ENCODE measurements at regions not wholly inside any gene's neighbourhood (a gene's known extent, or its start where the extent isn't known, plus 50 kb on each side); places are given as distances from the start of the nearest gene placed in this dataset.

- H3K4me1 ChIP-seq (ENCODE audit: low read length), result no peaks in the 10 kb centered on the region
Observed at GRCh38 chr3:59290358-59290757, 240.5 kb upstream of the CFAP20DC start.

DNA sequence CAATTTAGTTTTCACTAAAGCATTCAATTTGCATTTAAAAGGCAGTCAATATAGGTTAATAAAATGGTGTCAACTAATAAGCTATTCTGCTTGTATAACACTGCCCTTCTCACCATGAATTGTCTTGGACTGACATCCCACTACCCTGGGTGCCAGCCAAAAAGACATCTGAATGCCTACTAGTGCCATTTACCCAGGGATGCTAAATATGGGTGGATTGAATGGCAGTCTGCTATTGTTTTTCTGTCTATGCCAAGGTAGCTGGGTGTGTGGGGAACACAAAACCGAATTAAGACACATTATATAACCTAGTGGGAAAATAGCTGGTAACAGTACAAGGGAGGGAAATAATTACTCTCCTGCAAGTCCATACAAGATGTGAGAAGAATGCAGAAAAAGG lies 240.0 kb upstream of the CFAP20DC start:
- Histone ChIP-seq H3K9me2 (replicated peaks; ENCODE audit: insufficient read depth, low read length) (no peaks in the 10 kb centered on the region), H3F3A (ENCODE audit: insufficient read depth, low read length) (no peaks in the 10 kb centered on the region), H3K9ac (ENCODE audit: low read length) (no peak overlapping the region), H3K27me3 (replicated peaks; ENCODE audit: insufficient read depth, low read length) (no peaks in the 10 kb centered on the region), H3K79me2 (ENCODE audit: low read length) (no peaks in the 10 kb centered on the region), H3K4me1 (ENCODE audit: low read length) (no peaks in the 10 kb centered on the region), H3K9me3 (replicated peaks; ENCODE audit: insufficient read depth, low read length) (no peaks in the 10 kb centered on the region), H2AFZ (ENCODE audit: low read length) (no peak overlapping the region), H3K4me2 (ENCODE audit: low read depth, low read length) (no peak overlapping the region), H3K27ac (ENCODE audit: low read length) (no peak overlapping the region), H3K36me3 (replicated peaks; ENCODE audit: insufficient read depth, low read length) (no peaks in the 10 kb centered on the region), H4K20me1 (ENCODE audit: insufficient read depth, low read length) (no peaks in the 10 kb centered on the region), H3K4me3 (ENCODE audit: low read length) (no peak overlapping the region)
- TF ChIP-seq CTCF (IDR thresholded peaks at IDR 0.05; ENCODE audit: low read length) (no peak), EZH2phosphoT487 (IDR thresholded peaks at IDR 0.05; ENCODE audit: low read length) (no peak), EZH2 (optimal IDR thresholded peaks at IDR 0.05; ENCODE audit: low read depth, low read length) (no peak)
- DNase-seq, result no peak

More at GRCh38 chr3:59290358-59290757, 240.5 kb upstream of the CFAP20DC start:
- Histone ChIP-seq H4K20me1 (ENCODE audit: insufficient read depth, low read length) (no peaks in the 10 kb centered on the region), H3K9me3 (replicated peaks; ENCODE audit: insufficient read depth, low read length) (no peaks in the 10 kb centered on the region), H3K27ac (ENCODE audit: low read length) (no peak overlapping the region), H2AFZ (ENCODE audit: low read length) (no peak overlapping the region), H3K9ac (ENCODE audit: low read length) (no peak overlapping the region), H3K9me2 (replicated peaks; ENCODE audit: insufficient read depth, low read length) (no peaks in the 10 kb centered on the region), H3K4me3 (ENCODE audit: low read length) (no peak overlapping the region), H3K36me3 (replicated peaks; ENCODE audit: insufficient read depth, low read length) (no peaks in the 10 kb centered on the region), H3K4me2 (ENCODE audit: low read depth, low read length) (no peak overlapping the region), H3K27me3 (replicated peaks; ENCODE audit: insufficient read depth, low read length) (no peaks in the 10 kb centered on the region), H3K79me2 (ENCODE audit: low read length) (no peaks in the 10 kb centered on the region), H3F3A (ENCODE audit: insufficient read depth, low read length) (no peaks in the 10 kb centered on the region)
- no peak for DNase-seq
- TF ChIP-seq EZH2phosphoT487 (IDR thresholded peaks at IDR 0.05; ENCODE audit: low read length) (no peak), CTCF (IDR thresholded peaks at IDR 0.05; ENCODE audit: low read length) (no peak), EZH2 (optimal IDR thresholded peaks at IDR 0.05; ENCODE audit: low read depth, low read length) (no peak)

GRCh38 chr3:59288951-59289350 lies 239.1 kb upstream of the CFAP20DC start:
- Histone ChIP-seq H4K20me1 (ENCODE audit: insufficient read depth, low read length) (no peaks in the 10 kb centered on the region), H3K27ac (ENCODE audit: low read length) (no peak overlapping the region), H3F3A (ENCODE audit: insufficient read depth, low read length) (no peaks in the 10 kb centered on the region), H2AFZ (ENCODE audit: low read length) (no peak overlapping the region), H3K4me2 (ENCODE audit: low read depth, low read length) (no peak overlapping the region), H3K4me1 (ENCODE audit: low read length) (no peaks in the 10 kb centered on the region), H3K4me3 (ENCODE audit: low read length) (no peak overlapping the region), H3K79me2 (ENCODE audit: low read length) (no peaks in the 10 kb centered on the region), H3K9ac (ENCODE audit: low read length) (no peak overlapping the region), H3K27me3 (replicated peaks; ENCODE audit: insufficient read depth, low read length) (no peaks in the 10 kb centered on the region), H3K9me2 (replicated peaks; ENCODE audit: insufficient read depth, low read length) (no peaks in the 10 kb centered on the region), H3K36me3 (replicated peaks; ENCODE audit: insufficient read depth, low read length) (no peaks in the 10 kb centered on the region), H3K9me3 (replicated peaks; ENCODE audit: insufficient read depth, low read length) (no peaks in the 10 kb centered on the region)
- no peak for DNase-seq
- TF ChIP-seq EZH2phosphoT487 (IDR thresholded peaks at IDR 0.05; ENCODE audit: low read length), result no peak
- TF ChIP-seq EZH2 (optimal IDR thresholded peaks at IDR 0.05; ENCODE audit: low read depth, low read length), result no peak
- TF ChIP-seq CTCF (IDR thresholded peaks at IDR 0.05; ENCODE audit: low read length), result no peak

All from MM.1S (cell line).